GM12878 (cell line): ENCODE measurements at regions not wholly inside any gene's neighbourhood (a gene's known extent, or its start where the extent isn't known, plus 50 kb on each side); places are given as distances from the start of the nearest gene placed in this dataset.

Source experiments
- ATAC-seq: fragments of 200-7000 bp; cut with Tn5 transposase; 3 replicates; pipeline ENCODE4 v1.9.1; 2020; ENCODE audit warnings: mild to moderate bottlenecking, moderate library complexity
- BruUV-seq: library from RNA; stranded (reverse); fragments of 400-500 nt; replicated peaks from 2 replicates; lab custom pipeline; 2021; lab: Mats Ljungman, UMichigan
- CTCF ChIA-PET: fragments of 300-600 bp; sonication (Branson Sonifier 250); formaldehyde crosslinking; extraction: SDS; loops from one replicate; lab custom pipeline; 2021; ENCODE audit warnings: inconsistent platforms; lab: Yijun Ruan, JAX
- POLR2A ChIA-PET: fragments of 350-600 bp; formaldehyde crosslinking; extraction: SDS; loops from one replicate; lab custom pipeline; 2021; ENCODE audit warnings: inconsistent platforms; lab: Charles Lee
- RAD21 ChIA-PET: fragments of 300-600 bp; sonication (Branson Sonifier 250); formaldehyde crosslinking; loops from one replicate; lab custom pipeline; 2023; ENCODE audit warnings: antibody characterized with exemption; ENCODE audit not compliant: unreplicated experiment; lab: Charles Lee
- SMC1A ChIA-PET: fragments of 300-600 bp; sonication (Branson Sonifier 250); formaldehyde crosslinking; loops from one replicate; lab custom pipeline; 2023; ENCODE audit not compliant: unreplicated experiment, uncharacterized antibody; lab: Charles Lee
- DNase-seq: peaks from one replicate; pipeline ENCODE4 v3.0.0-alpha.2; 2011; ENCODE audit warnings: low read depth, low spot score
- FAIRE-seq: peaks from 3 replicates; lab custom pipeline; 2011; peaks lifted over from hg19 to GRCh38; lab: Jason Lieb, UNC
- H2AFZ ChIP-seq: 2 replicates; pipeline ENCODE4 v1.6.0; 2011; ENCODE audit warnings: low read depth, low read length, control low read depth; ENCODE audit not compliant: control insufficient read depth
- H3K27ac ChIP-seq: 2 replicates; pipeline ENCODE4 v1.5.1; 2011; ENCODE audit warnings: control low read depth; ENCODE audit not compliant: control insufficient read depth, insufficient read depth
- H3K27me3 ChIP-seq, 2 experiments: replicated peaks in 1 of 2; 2 replicates each; pipeline versions ENCODE4 v1.6.0 to v1.6.1; 2011; ENCODE audit warnings: low read length in 1 of 2; ENCODE audit not compliant: control insufficient read depth in 2 of 2, insufficient read depth in 2 of 2
- H3K36me3 ChIP-seq, 2 experiments: 2 replicates each; pipeline ENCODE4 v1.5.1; 2011; ENCODE audit warnings: low read length in 1 of 2; ENCODE audit not compliant: control insufficient read depth in 2 of 2, insufficient read depth in 2 of 2
- H3K4me1 ChIP-seq: 2 replicates; pipeline ENCODE4 v1.6.1; 2011; ENCODE audit warnings: mild to moderate bottlenecking, low read length, moderate library complexity, mixed read lengths; ENCODE audit not compliant: control insufficient read depth, insufficient read depth
- H3K4me2 ChIP-seq: 2 replicates; pipeline ENCODE4 v1.6.0; 2011; ENCODE audit warnings: control low read depth; ENCODE audit not compliant: control insufficient read depth, insufficient read depth
- H3K4me3 ChIP-seq: fragments of 200-600 bp; sonication (generic); 2 replicates; pipeline ENCODE4 v1.5.1; 2016
- H3K79me2 ChIP-seq: 2 replicates; pipeline ENCODE4 v1.6.0; 2011; ENCODE audit warnings: low read length; ENCODE audit not compliant: control insufficient read depth, insufficient read depth
- H3K9ac ChIP-seq: 2 replicates; pipeline ENCODE4 v1.8.0; 2011; ENCODE audit warnings: low read length, control low read depth, mixed read lengths; ENCODE audit not compliant: control insufficient read depth, insufficient read depth
- H3K9me3 ChIP-seq: replicated peaks from 3 replicates; pipeline ENCODE4 v1.5.1; 2011; ENCODE audit warnings: mild to moderate bottlenecking, low read length; ENCODE audit not compliant: control insufficient read depth, insufficient read depth
- H4K20me1 ChIP-seq: 2 replicates; pipeline ENCODE4 v1.6.0; 2011; ENCODE audit not compliant: control insufficient read depth, insufficient read depth
- ATF7 ChIP-seq: fragments of 450-650 bp; IDR thresholded peaks from 2 replicates; pipeline ENCODE4 v1.6.1; 2016; ENCODE audit warnings: low read depth, mild to moderate bottlenecking
- CBX5 ChIP-seq: sonication (generic); IDR thresholded peaks from 2 replicates; pipeline ENCODE4 v1.6.1; 2016; ENCODE audit warnings: low read depth, moderate library complexity, mild to moderate bottlenecking, inconsistent platforms
- E2F8 ChIP-seq: fragments of 450-650 bp; IDR thresholded peaks from 2 replicates; pipeline ENCODE4 v1.6.1; 2018; ENCODE audit warnings: mild to moderate bottlenecking, low read depth, moderate library complexity; ENCODE audit not compliant: partially characterized antibody
- GABPA ChIP-seq: IDR thresholded peaks from 2 replicates; pipeline ENCODE4 v1.6.1; 2014; ENCODE audit warnings: antibody characterized with exemption, low read depth, mild to moderate bottlenecking, inconsistent platforms
- IKZF2 ChIP-seq, 2 experiments: fragments of 450-650 bp; IDR thresholded peaks; 2 replicates each; pipeline ENCODE4 v1.6.1; 2017; ENCODE audit warnings: mild to moderate bottlenecking in 2 of 2, moderate library complexity in 2 of 2
- JUND ChIP-seq: IDR thresholded peaks from 2 replicates; pipeline ENCODE4 v1.6.1; 2012; ENCODE audit warnings: low read depth, mild to moderate bottlenecking, low read length, improper control_type of control experiment, moderate library complexity
- KAT2A ChIP-seq: conservative IDR thresholded peaks from 2 replicates; pipeline ENCODE4 v1.6.1; 2011; ENCODE audit warnings: low read depth, low read length; ENCODE audit not compliant: control insufficient read depth
- MYC ChIP-seq: IDR thresholded peaks from 2 replicates; pipeline ENCODE4 v1.6.1; 2011; ENCODE audit warnings: mild to moderate bottlenecking, low read length, moderate library complexity, inconsistent platforms; ENCODE audit not compliant: insufficient read depth, insufficient replicate concordance, insufficient read length, severe bottlenecking
- NR2C1 ChIP-seq: fragments of 450-650 bp; IDR thresholded peaks from 2 replicates; pipeline ENCODE4 v1.6.1; 2017; ENCODE audit warnings: antibody characterized with exemption, mild to moderate bottlenecking, moderate library complexity
- PAX5 ChIP-seq: IDR thresholded peaks from 2 replicates; pipeline ENCODE4 v1.6.1; 2011; ENCODE audit warnings: low read depth, low read length, borderline replicate concordance
- RAD21 ChIP-seq: IDR thresholded peaks from 2 replicates; pipeline ENCODE4 v1.6.1; 2011; ENCODE audit warnings: mild to moderate bottlenecking, low read depth, low read length, moderate library complexity; ENCODE audit not compliant: insufficient read depth
- SPI1 ChIP-seq: IDR thresholded peaks from 2 replicates; pipeline ENCODE4 v1.6.1; 2011; ENCODE audit warnings: low read depth, mild to moderate bottlenecking, low read length, moderate library complexity, borderline replicate concordance; ENCODE audit not compliant: insufficient read depth
- SREBF1 ChIP-seq: IDR thresholded peaks from 2 replicates; pipeline ENCODE4 v1.6.1; 2012; ENCODE audit warnings: mild to moderate bottlenecking, low read length
- TCF7 ChIP-seq: IDR thresholded peaks from 2 replicates; pipeline ENCODE4 v1.6.1; 2014; ENCODE audit warnings: antibody characterized with exemption, borderline replicate concordance
- WGBS: methylation state at CpG from one replicate; pipeline ENCODE4 v1.1.6; 2016; ENCODE audit warnings: low lambda C conversion rate; ENCODE audit not compliant: insufficient replicate concordance, insufficient coverage; ENCODE audit errors: missing lambda C conversion rate; 5-methylcytosine and 5-hydroxymethylcytosine counted together
- in situ Hi-C: fragments of 300-500 bp; cut with MboI; formaldehyde crosslinking; loops from 9 replicates; pipeline ENCODE4 v1.14.3; 2018; ENCODE audit warnings: mixed read lengths
- intact Hi-C: fragments of 100-400 bp; cut with micrococcal nuclease; formaldehyde crosslinking; loops from one replicate; pipeline ENCODE4 v1.14.2; 2022; ENCODE audit not compliant: unreplicated experiment
- TF ChIP-seq, protein P1 (sequence below): IDR thresholded peaks from 2 replicates; pipeline ENCODE4 v1.6.1; 2012; ENCODE audit warnings: low read length, inconsistent platforms
- TF ChIP-seq, protein P2 (sequence below): IDR thresholded peaks from 2 replicates; pipeline ENCODE4 v1.6.1; 2011; ENCODE audit warnings: low read depth, low read length, improper control_type of control experiment, borderline replicate concordance
- TF ChIP-seq, protein P3 (sequence below): IDR thresholded peaks from 2 replicates; pipeline ENCODE4 v1.6.1; 2012; ENCODE audit warnings: low read depth, low read length, improper control_type of control experiment

DNA sequence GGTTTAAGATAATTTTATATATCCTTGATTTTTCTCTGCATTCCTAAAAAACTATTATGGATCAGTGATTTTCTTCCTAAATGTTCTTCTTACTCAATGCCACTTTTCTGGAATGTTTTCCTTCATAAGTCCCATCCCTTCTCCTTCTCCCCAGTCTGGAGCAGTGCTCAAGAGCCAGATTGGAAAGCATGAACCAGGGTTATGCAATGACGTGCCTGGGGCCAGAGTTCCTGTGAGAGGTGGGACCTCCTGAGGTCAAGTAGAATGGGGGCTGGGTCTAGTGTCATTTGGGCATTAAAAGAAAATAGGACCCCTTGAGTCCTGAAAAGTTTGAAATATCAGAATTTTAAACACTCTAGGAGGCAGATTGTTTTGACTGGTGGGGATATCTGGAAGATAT is 132.0 kb upstream of the NPY start:
- ATAC-seq (no peak), DNase-seq (no peak), FAIRE-seq (no peak)
- Histone ChIP-seq H3K27me3 (no peaks in the 10 kb centered on the region), H3K27ac (no peak overlapping the region), H3K9ac (no peak overlapping the region), H2AFZ (no peak overlapping the region), H4K20me1 (no peaks in the 10 kb centered on the region), H3K4me3 (no peak overlapping the region), H3K4me1 (no peaks in the 10 kb centered on the region), H3K9me3 (peaks cover 1% of the 10 kb centered on the region; the same call in 2 of the 3 replicates), H3K36me3 (no peaks in the 10 kb centered on the region), H3K79me2 (no peaks in the 10 kb centered on the region), H3K4me2 (no peak overlapping the region)
- intact Hi-C loops, result no loop called here
- SMC1A ChIA-PET, result no interaction called here
- in situ Hi-C loops, result no loop called here
- WGBS, result 0% methylated on average over 1 of the region's 1 CpG
- RAD21 ChIA-PET, result no interaction called here
- CTCF ChIA-PET, result no interaction called here
- no peak for TF ChIP-seq TCF7
- TF ChIP-seq, protein P1, sequence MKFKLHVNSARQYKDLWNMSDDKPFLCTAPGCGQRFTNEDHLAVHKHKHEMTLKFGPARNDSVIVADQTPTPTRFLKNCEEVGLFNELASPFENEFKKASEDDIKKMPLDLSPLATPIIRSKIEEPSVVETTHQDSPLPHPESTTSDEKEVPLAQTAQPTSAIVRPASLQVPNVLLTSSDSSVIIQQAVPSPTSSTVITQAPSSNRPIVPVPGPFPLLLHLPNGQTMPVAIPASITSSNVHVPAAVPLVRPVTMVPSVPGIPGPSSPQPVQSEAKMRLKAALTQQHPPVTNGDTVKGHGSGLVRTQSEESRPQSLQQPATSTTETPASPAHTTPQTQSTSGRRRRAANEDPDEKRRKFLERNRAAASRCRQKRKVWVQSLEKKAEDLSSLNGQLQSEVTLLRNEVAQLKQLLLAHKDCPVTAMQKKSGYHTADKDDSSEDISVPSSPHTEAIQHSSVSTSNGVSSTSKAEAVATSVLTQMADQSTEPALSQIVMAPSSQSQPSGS, result no peak
- no peak for TF ChIP-seq PAX5
- TF ChIP-seq ATF7, result no peak
- TF ChIP-seq, protein P2, sequence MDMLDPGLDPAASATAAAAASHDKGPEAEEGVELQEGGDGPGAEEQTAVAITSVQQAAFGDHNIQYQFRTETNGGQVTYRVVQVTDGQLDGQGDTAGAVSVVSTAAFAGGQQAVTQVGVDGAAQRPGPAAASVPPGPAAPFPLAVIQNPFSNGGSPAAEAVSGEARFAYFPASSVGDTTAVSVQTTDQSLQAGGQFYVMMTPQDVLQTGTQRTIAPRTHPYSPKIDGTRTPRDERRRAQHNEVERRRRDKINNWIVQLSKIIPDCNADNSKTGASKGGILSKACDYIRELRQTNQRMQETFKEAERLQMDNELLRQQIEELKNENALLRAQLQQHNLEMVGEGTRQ, result no peak
- TF ChIP-seq SPI1, result no peak
- no peak for TF ChIP-seq SREBF1
- no peak for TF ChIP-seq KAT2A
- TF ChIP-seq NR2C1, result no peak
- no peak for TF ChIP-seq E2F8
- TF ChIP-seq JUND, result no peak
- TF ChIP-seq RAD21, result no peak
- no peak for TF ChIP-seq MYC
- no peak for TF ChIP-seq IKZF2 (IDR thresholded peaks at IDR 0.05)
- no peak for TF ChIP-seq CBX5
- no peak for TF ChIP-seq GABPA
- TF ChIP-seq, protein P3, sequence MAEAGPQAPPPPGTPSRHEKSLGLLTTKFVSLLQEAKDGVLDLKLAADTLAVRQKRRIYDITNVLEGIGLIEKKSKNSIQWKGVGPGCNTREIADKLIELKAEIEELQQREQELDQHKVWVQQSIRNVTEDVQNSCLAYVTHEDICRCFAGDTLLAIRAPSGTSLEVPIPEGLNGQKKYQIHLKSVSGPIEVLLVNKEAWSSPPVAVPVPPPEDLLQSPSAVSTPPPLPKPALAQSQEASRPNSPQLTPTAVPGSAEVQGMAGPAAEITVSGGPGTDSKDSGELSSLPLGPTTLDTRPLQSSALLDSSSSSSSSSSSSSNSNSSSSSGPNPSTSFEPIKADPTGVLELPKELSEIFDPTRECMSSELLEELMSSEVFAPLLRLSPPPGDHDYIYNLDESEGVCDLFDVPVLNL, result no peak
- BruUV-seq, result no TSS peak
- POLR2A ChIA-PET, result no interaction called here
